B cell (primary cell): ENCODE measurements at regions not wholly inside any gene's neighbourhood (a gene's known extent, or its start where the extent isn't known, plus 50 kb on each side); places are given as distances from the start of the nearest gene placed in this dataset.

Experiments
- ATAC-seq: fragments of 200-7000 bp; cut with Tn5 transposase; one replicate; pipeline ENCODE4 v1.10.0; 2021; ENCODE audit warnings: low read depth, mild to moderate bottlenecking, moderate number of reproducible peaks, moderate library complexity
- CTCF ChIA-PET: fragments of 350-600 bp; sonication (Branson Sonifier 250); formaldehyde crosslinking; loops from one replicate; lab custom pipeline; 2021; ENCODE audit warnings: antibody characterized with exemption, inconsistent platforms; lab: Charles Lee
- POLR2A ChIA-PET: fragments of 350-600 bp; sonication (Branson Sonifier 250); formaldehyde crosslinking; loops from one replicate; lab custom pipeline; 2021; ENCODE audit warnings: antibody characterized with exemption; lab: Charles Lee
- DNase-seq: peaks from one replicate; pipeline ENCODE4 v3.0.0; 2013
- H2AFZ ChIP-seq: 2 replicates; pipeline ENCODE4 v1.6.1; 2012; ENCODE audit warnings: mild to moderate bottlenecking, low read depth, low read length; ENCODE audit not compliant: insufficient read depth, poor library complexity, severe bottlenecking
- H3K27ac ChIP-seq, 2 donors: 1 replicate in 1 of 2; 2 replicates in 1 of 2; pipeline ENCODE4 v1.5.1; 2012 to 2013; ENCODE audit warnings: low read length in 2 of 2, mild to moderate bottlenecking in 2 of 2, moderate library complexity in 1 of 2
- H3K27me3 ChIP-seq, 4 experiments: fragments of 200-600 bp in 1 of 4; sonication (generic) in 1 of 4; replicated peaks in 1 of 4; 1 replicate in 2 of 4; 2 replicates in 2 of 4; pipeline versions ENCODE4 v1.6.1 to v1.7.0; 2013 to 2016; ENCODE audit warnings: low read length in 3 of 4, mild to moderate bottlenecking in 2 of 4, mixed read lengths in 1 of 4, moderate library complexity in 1 of 4; ENCODE audit not compliant: insufficient read depth in 4 of 4, control insufficient read depth in 3 of 4; ENCODE audit errors: control extremely low read depth in 1 of 4
- H3K36me3 ChIP-seq, 2 experiments: replicated peaks in 1 of 2; 1 replicate in 1 of 2; 2 replicates in 1 of 2; pipeline versions ENCODE4 v1.6.1 to v1.7.1; 2013; ENCODE audit warnings: low read length in 1 of 2; ENCODE audit not compliant: insufficient read depth in 2 of 2, control insufficient read depth in 1 of 2; ENCODE audit errors: control extremely low read depth in 1 of 2, extremely low read depth in 1 of 2
- H3K4me1 ChIP-seq, 2 donors: fragments of 200-600 bp in 1 of 2; sonication (generic) in 1 of 2; 1 replicate in 1 of 2; 2 replicates in 1 of 2; pipeline versions ENCODE4 v1.5.1 to v1.6.1; 2013 to 2017; ENCODE audit warnings: low read length in 2 of 2; ENCODE audit not compliant: control insufficient read depth in 2 of 2, insufficient read depth in 2 of 2
- H3K4me2 ChIP-seq: replicated peaks from 2 replicates; pipeline ENCODE3; 2012; ENCODE audit warnings: mild to moderate bottlenecking, low read depth, low read length; ENCODE audit not compliant: poor library complexity, severe bottlenecking
- H3K4me3 ChIP-seq, 5 experiments: fragments of 200-600 bp in 1 of 5; sonication (generic) in 1 of 5; 1 replicate in 3 of 5; 2 replicates in 2 of 5; pipeline versions ENCODE4 v1.5.1 to v1.7.0; 2011 to 2016; ENCODE audit warnings: low read length in 4 of 5, mild to moderate bottlenecking in 4 of 5, low read depth in 2 of 5, control low read depth in 1 of 5, moderate library complexity in 1 of 5; ENCODE audit not compliant: insufficient read depth in 1 of 5; ENCODE audit errors: control extremely low read depth in 1 of 5, extremely low read depth in 1 of 5
- H3K79me2 ChIP-seq: fragments of 200-600 bp; sonication (generic); one replicate; pipeline ENCODE4 v1.6.0; 2016; ENCODE audit warnings: low read length; ENCODE audit not compliant: control insufficient read depth, insufficient read depth
- H3K9ac ChIP-seq: fragments of 200-600 bp; sonication (generic); 2 replicates; pipeline ENCODE4 v1.6.1; 2017; ENCODE audit warnings: mild to moderate bottlenecking, low read length, moderate library complexity
- H3K9me3 ChIP-seq, 3 donors: one replicate each; pipeline versions ENCODE4 v1.6.1 to v1.7.1; 2013; ENCODE audit warnings: low read length in 2 of 3; ENCODE audit not compliant: control insufficient read depth in 2 of 3, insufficient read depth in 1 of 3; ENCODE audit errors: control extremely low read depth in 1 of 3
- H4K20me1 ChIP-seq: 2 replicates; pipeline ENCODE4 v1.6.0; 2012; ENCODE audit warnings: mild to moderate bottlenecking, low read length; ENCODE audit not compliant: insufficient read depth, control insufficient read depth, poor library complexity, severe bottlenecking
- H3K27ac Mint-ChIP-seq: one replicate; pipeline ENCODE4 v1.8.0; 2021; ENCODE audit warnings: mixed read lengths
- H3K27me3 Mint-ChIP-seq: one replicate; pipeline ENCODE4 v1.8.0; 2021; ENCODE audit warnings: mixed read lengths
- H3K4me1 Mint-ChIP-seq: one replicate; pipeline ENCODE4 v1.8.0; 2021; ENCODE audit warnings: mixed read lengths
- H3K4me3 Mint-ChIP-seq: one replicate; pipeline ENCODE4 v1.8.0; 2021; ENCODE audit warnings: mixed read lengths
- H3K9me3 Mint-ChIP-seq: one replicate; pipeline ENCODE4 v1.8.0; 2022; ENCODE audit warnings: mixed read lengths; ENCODE audit not compliant: insufficient read depth
- CTCF ChIP-seq: fragments of 200-600 bp; IDR thresholded peaks from one replicate; pipeline ENCODE4 v1.8.0; 2022; ENCODE audit warnings: antibody characterized with exemption, mild to moderate bottlenecking
- EZH2 ChIP-seq: IDR thresholded peaks from 2 replicates; pipeline ENCODE4 v1.6.1; 2012; ENCODE audit warnings: borderline replicate concordance, low read depth, mild to moderate bottlenecking, moderate library complexity, low read length; ENCODE audit not compliant: insufficient read depth, poor library complexity, severe bottlenecking
- intact Hi-C: fragments of 100-400 bp; cut with micrococcal nuclease; formaldehyde crosslinking; loops from one replicate; pipeline ENCODE4 v1.10.0; 2022

GRCh38 chr7:88693131-88693530, 66.4 kb upstream of the ZNF804B start:
- H3K27me3 Mint-ChIP-seq: no peaks in the 10 kb centered on the region
- no peak overlapping the region for H3K27ac ChIP-seq
- no peak overlapping the region for H3K4me3 ChIP-seq
- DNase-seq: no peak
- TF ChIP-seq EZH2: no peak
- TF ChIP-seq CTCF: no peak
- no peaks in the 10 kb centered on the region for H4K20me1 ChIP-seq
- H3K4me1 Mint-ChIP-seq: no peaks in the 10 kb centered on the region
- ATAC-seq: no peak
- no peaks in the 10 kb centered on the region for H3K9me3 Mint-ChIP-seq
- H3K27ac Mint-ChIP-seq: no peak overlapping the region
- no peak overlapping the region for H3K4me2 ChIP-seq
- H3K4me3 Mint-ChIP-seq: no peak overlapping the region
- H2AFZ ChIP-seq: no peak overlapping the region
- POLR2A ChIA-PET: no interaction called here
- no peaks in the 10 kb centered on the region for H3K4me1 ChIP-seq
- CTCF ChIA-PET: no interaction called here
- no peaks in the 10 kb centered on the region for H3K9me3 ChIP-seq
- no peak overlapping the region for H3K9ac ChIP-seq
- H3K36me3 ChIP-seq: no peaks in the 10 kb centered on the region
- intact Hi-C loops: no loop called here
- H3K79me2 ChIP-seq: no peaks in the 10 kb centered on the region
- H3K27me3 ChIP-seq: no peaks in the 10 kb centered on the region

GRCh38 chr7:88692493-88692892, 67.0 kb upstream of the ZNF804B start:
- Histone ChIP-seq H3K9me3 (no peaks in the 10 kb centered on the region), H3K4me1 (no peaks in the 10 kb centered on the region), H3K4me2 (no peak overlapping the region), H3K79me2 (no peaks in the 10 kb centered on the region), H3K4me3 (no peak overlapping the region), H3K36me3 (no peaks in the 10 kb centered on the region), H3K9ac (no peak overlapping the region), H4K20me1 (no peaks in the 10 kb centered on the region), H3K27me3 (no peaks in the 10 kb centered on the region), H3K27ac (no peak overlapping the region), H2AFZ (no peak overlapping the region)
- no peaks in the 10 kb centered on the region for H3K9me3 Mint-ChIP-seq
- TF ChIP-seq EZH2 (no peak), CTCF (no peak)
- no peaks in the 10 kb centered on the region for H3K4me1 Mint-ChIP-seq
- CTCF ChIA-PET: no interaction called here
- ATAC-seq: no peak
- H3K27me3 Mint-ChIP-seq: no peaks in the 10 kb centered on the region
- no peak overlapping the region for H3K27ac Mint-ChIP-seq
- intact Hi-C loops: no loop called here
- POLR2A ChIA-PET: no interaction called here
- H3K4me3 Mint-ChIP-seq: no peak overlapping the region
- DNase-seq: no peak
